UCSD-AML1 (cell line): ENCODE measurements at regions not wholly inside any gene's neighbourhood (a gene's known extent, or its start where the extent isn't known, plus 50 kb on each side); places are given as distances from the start of the nearest gene placed in this dataset.
A peak's percentile ranks its signal among the peaks of the same experiment; 100 is the strongest.

Source experiments
- DNase-seq: peaks from one replicate; lab custom pipeline; 2025; ENCODE audit not compliant: unreplicated experiment; lab: John Stamatoyannopoulos, UW

- no peak for DNase-seq
Measured at GRCh38 chr15:66941791-66942190, 123.6 kb upstream of the SMAD3 start.

DNA sequence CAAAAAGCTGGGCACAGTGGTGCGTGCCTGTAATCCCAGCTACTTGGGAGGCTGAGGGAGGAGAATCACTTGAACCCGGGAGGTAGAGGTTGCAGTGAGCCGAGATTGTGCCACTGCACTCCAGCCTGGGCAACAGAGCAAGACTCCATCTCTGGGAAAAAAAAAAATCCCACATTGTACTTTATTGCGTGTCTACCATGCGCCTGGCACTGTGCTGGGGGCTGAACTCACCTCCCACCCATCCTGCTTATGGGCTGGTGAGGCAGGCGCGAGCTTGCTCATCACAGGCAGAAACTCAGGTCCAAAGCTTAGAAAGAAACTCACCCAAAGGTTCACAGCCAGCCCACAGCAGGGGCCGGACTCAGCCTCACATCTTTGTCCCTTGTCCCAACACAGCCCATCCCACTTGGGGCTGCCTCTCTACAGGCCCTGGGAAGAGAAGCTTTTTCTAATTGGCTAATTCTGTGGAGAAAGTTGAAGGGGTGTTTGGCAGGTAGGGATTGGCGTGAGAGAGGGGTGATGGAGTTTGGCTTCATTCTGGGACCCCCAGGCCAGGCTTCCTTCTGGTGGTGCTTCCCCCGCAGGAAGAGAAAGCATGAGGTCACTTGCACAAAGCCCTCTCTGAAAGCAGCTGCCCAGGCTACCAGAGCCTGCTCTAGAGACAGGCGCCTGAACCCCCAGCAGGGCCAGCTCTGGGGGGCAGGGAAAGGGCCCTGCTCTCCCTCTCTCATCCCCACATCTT lies 122.6 kb upstream of the SMAD3 start:
- no peak for DNase-seq

DNA sequence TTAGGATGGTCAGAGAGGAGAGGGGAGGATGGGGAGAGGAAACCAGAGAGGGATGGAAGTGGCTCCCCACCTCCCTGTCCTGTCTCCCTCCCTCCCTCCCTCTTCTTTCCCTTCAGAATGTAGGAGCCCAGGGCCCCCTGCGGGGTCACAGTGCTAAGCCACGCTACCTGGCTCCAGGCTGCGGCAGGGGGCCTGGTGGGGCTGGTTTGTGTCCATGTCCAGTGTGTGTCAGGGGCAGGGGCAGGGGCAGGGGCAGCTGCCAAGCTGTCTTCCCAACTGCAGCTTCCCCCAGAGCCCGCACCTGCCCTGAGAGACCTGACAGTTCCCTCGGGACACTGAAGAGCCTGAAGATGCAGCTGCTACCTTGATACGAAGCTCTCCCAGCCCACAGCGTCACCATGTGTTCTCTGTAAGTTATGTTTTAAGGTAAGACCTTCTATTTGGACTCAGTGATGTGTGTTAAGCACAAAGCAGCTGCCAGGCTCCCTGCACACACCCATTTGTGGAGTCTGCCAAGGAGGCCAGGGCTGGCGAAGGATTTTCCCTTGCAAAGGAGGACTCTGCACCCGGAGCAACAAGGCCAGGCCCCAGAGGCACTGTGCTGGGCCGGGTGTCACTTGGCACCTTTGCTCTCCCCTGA lies 121.8 kb upstream of the SMAD3 start:
- no peak for DNase-seq

DNA sequence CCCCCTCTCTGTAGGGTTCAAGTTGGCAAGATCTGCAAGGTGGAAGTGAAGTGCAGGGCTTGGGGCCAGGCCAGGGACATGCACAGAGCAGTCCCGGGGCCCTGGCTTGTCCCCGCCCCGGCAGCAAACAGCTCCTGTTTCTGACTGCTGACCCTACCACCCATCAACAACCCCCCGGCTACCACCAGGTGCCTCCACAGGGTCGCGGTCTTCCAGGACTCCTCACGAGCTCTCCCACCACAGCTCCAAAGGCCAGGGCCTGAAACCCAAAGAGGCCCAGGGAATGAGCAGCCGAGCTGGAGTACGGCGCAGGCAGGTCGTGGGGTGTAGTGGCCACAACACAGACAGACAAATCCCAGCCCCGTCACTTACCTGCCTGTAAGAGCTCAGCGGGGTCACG lies 121.3 kb upstream of the SMAD3 start:
- no peak for DNase-seq

DNA sequence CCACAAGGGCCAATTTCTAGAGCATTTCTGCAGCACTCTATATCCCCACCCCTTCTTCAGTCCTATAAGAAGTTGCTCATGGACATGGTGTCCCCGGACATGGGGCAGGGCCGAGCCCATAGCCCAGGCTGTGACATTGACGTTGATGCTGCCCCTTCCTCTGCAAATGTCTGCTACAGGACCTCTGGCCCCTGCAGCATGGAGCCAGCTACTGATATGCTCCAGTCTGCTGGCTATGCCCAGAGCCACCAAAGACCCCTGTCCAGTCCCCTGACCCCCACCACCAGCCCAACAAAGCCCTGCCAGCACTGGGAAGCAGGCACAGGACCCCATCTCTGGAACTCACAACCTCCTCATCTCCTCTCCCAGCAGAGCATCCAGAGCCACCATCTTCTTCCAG lies 120.1 kb upstream of the SMAD3 start:
- DNase-seq, result no peak

- no peak for DNase-seq
Measured at GRCh38 chr15:66945842-66946241, 119.6 kb upstream of the SMAD3 start.

DNA sequence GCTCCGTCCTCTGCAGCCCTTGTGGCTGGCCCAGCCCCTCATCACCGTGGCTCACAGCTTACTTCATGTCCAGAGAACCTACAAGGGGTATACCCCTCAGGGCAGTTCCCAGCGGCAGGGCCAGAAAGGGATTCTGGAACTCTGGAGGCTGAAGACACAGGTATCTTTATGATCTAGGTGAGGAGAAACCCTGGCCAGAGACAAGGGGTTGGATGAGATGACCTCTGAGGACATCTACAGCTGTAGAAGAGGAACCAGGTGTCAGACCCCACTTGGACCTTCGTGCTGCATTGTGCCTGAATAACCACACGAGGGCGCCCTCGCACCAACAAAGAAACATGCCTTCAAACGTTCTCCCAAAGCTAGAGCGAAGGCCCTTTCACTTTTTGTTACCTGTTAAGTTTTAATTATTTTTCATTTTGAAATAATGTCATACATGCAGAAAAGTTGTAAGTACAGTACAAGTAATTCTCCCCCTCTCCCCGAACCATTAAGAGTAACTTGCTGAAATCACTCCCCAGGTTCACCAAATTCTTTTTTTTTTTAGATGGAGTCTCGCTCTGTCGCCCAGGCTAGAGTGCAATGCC lies 118.7 kb upstream of the SMAD3 start:
- DNase-seq, result peak; percentile 70

GRCh38 chr15:66947471-66947870 lies 117.9 kb upstream of the SMAD3 start:
- DNase-seq, result no peak

DNA sequence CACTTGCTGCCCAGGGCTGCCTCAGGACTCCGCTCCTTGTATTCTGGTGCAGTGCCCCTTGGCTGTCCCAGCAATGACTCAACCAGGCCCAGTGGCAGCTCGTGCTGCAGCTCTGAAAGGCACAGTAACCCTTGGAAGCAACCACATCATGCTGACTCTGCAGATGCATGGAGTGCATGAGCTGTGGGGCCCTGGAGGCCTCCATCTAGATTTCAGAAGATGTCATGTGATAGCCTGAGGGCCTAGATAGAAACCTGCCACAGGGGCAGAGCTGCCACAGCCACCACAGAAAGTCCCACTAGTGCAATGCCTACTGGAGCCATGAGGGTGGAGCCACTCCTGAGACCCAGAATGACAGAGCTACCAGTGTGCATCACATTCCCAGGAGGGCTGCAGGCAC lies 117.1 kb upstream of the SMAD3 start:
- no peak for DNase-seq

DNA sequence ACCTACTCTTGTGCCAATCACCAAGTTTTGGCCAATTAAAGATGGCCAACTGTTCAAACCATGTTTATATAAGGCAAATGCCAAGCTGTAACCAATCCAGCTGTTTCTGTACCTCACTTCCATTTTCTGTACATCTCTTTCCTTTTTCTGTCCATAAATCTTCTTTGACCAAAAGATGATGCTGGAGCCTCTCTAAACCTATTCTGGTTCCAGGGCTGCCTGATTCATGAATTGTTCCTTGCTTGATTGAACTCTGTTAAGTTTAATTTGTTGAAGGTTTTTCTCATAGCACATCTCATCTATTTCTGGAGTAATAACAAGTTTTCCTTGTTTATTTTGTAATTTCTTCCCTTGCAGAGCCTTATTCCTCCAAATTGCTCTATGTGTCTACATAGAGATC lies 115.3 kb upstream of the SMAD3 start:
- no peak for DNase-seq

DNA sequence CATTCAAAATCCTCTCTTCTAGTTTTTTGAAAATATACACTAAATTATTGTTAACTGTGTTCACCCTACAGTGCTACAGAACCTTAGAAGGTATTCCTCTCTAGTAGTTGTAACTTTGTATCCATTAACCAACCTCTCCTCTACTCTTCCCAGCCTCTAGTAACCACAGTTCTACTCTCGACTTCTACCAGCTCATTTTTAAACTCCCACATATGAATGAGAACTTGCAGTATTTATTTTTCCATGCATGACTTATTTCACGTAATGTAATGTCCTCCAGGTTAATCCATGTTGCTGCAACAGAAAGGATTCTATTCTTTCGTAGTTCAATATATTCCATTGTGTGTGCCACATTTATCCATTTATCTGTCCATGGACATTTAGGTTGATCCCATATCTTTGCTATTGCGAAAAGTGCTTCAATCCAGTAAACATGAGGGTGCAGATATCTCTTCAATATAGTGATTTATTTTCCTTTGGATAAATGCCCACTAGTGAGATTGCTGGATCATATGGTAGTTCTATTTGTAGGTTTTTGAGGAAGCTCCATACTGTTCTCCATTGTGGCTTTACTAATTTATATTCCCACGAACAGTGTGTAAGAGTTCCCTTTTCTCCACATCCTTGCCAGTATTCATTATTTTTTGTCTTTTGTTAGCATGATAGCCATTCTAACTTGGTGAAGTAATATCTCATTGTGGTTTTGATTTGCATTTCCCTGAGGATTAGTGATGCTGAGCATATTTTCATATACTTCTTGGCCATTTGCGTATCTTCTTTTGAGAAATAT lies 113.7 kb upstream of the SMAD3 start:
- DNase-seq, result no peak

DNA sequence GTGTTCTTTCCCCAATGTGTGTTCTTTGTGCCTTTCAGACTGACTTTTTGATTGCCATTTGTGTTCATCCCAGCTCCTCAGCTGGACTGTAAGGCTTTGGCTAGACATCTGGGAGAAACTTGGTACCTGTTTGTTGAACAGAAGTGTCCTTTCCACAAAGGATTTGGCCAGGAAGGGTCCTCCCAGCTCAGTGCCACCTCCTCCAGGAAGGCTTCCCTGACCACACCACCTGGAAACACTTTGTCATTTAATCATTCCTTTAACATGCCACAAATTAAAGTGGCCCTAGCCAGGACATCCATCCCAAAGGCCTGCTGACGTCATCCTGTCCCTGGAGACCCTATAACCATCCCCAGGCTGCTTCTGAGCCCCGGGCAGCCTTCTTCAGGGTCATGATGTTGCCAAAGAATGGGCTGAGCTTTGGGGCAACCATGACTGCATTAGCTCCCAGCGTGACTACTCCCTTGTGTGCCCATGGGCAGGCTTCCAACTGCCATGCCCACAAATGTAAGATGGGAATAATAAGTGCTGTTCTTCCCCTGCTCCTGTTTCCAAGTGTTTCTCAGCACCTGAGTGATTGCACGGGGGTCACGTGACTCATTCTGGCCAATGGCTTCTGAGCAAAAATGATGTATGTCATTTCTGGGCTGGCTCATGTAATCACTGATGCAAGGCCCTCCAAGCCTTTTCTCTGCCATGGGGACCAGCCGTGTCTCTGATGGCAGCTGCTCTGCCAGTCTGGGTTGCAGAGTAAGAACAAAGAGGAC lies 112.5 kb upstream of the SMAD3 start:
- no peak for DNase-seq

DNA sequence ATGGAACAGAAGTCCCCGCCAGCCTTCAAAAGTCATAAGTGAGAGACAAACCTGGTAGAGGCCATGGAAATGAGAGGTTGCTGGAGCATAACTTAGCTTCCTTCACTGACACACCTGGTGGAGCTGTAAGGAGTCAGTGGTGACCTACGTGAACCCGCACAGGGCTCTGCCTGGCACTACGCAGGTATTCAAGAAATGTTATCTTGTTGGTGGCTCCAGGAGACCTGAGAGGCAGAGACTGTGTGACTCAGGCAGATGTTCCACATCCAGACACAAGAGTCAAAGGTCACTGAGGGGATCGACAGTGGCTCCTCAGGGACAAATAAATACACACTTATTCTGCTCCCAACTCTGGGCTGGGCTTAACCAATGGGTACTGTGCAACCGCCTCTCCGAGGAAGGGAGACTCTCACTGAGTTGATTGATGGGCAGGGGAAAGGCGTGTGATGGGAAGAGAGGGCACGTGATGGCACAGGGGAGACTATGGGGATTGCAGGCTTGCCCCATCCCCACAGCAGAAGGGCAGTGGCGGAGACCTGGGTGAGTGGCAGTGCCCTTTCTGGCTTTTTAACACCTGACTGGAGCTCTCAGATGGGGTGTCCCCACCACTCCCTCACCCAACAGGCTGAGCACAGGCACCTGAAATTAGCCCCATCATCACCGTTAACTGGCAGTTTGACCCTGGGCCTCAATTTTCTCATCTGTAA lies 111.7 kb upstream of the SMAD3 start:
- DNase-seq, result no peak

GRCh38 chr15:66954601-66955000 lies 110.8 kb upstream of the SMAD3 start:
- no peak for DNase-seq

GRCh38 chr15:66955001-66955516 lies 110.3 kb upstream of the SMAD3 start:
- no peak for DNase-seq

DNA sequence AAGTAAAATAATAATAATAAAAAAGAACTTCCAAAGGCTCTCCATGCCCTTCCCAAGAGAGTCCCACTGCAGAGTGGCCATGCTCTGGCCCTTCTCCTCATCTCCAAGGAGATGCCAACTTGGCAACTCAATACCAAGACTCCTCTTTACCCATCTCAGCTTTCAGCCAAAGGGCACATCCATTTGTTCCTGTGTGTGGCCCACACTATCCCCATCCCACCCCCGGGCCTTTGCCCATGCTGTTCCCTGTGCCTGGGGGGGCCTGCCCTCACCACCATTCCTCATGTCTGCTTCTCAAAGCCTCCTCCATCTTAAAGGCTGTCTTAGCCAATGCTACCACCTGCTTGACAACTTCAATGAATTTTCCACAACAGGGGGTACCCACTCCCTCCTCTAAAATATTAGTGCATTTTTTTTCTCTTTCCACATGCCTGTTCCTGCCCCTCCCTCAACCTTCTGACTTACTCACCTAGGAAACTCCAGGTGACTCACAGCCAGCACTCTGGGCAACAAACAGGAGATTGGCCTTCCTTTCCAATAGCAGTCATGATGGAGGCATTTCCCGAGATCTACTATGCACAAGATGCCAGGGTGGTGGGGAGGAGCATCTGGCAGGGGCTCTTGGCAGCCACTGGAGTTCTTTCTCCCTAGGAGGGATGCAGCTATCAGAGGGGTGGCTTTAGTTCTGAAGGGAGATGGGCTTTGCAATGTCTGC lies 109.4 kb upstream of the SMAD3 start:
- no peak for DNase-seq

GRCh38 chr15:66956672-66957430 lies 108.6 kb upstream of the SMAD3 start:
- DNase-seq, result no peak

GRCh38 chr15:66957431-66957720 lies 108.0 kb upstream of the SMAD3 start:
- DNase-seq, result no peak

DNA sequence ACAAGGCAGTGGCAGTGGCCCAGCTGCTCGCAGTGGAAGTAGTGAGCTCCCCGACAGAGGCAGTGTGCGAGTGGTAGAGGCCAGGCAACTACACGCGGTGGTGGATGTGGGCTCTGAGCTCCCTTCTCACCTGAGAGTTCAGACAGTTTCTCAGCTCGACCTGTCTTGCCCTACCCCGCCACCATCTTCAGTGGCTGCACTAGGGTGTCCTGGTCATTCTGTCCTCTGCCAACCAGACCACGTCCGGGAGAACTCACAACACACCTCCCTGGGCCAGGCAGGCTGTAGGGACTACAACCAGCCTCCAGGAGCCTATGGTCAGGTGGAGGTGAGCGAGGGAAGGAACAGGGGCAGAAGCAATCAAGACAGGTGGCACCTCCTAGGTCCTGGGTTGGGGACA lies 106.3 kb upstream of the SMAD3 start:
- no peak for DNase-seq
